Heart right ventricle (tissue), 16 donors: ENCODE measurements at regions not wholly inside any gene's neighbourhood (a gene's known extent, or its start where the extent isn't known, plus 50 kb on each side); places are given as distances from the start of the nearest gene placed in this dataset.
"Not testable (repeated sequence)": the region's sequence is repeated elsewhere in the genome, so short reads cannot be mapped to it uniquely, and the experiment has no call there.

ENCODE experiments used
- ATAC-seq, 8 donors: fragments of 200-7000 bp; cut with Tn5 transposase; one replicate each; pipeline ENCODE4 v1.9.1; 2020; ENCODE audit warnings: mild to moderate bottlenecking in 8 of 8, moderate library complexity in 8 of 8, moderate number of reproducible peaks in 1 of 8
- DNase-seq, 2 donors: peaks; one replicate each; pipeline ENCODE4 v3.0.0-alpha.2; 2020
- H3K27ac ChIP-seq, 10 donors: fragments of 200-600 bp; sonication (generic) in 2 of 10; one replicate each; pipeline versions ENCODE4 v1.5.0 to v1.8.0; 2020 to 2022; ENCODE audit warnings: mild to moderate bottlenecking in 3 of 10
- H3K27me3 ChIP-seq, 7 donors: fragments of 200-600 bp; one replicate each; pipeline ENCODE4 v1.8.0; 2021 to 2022; ENCODE audit warnings: mild to moderate bottlenecking in 2 of 7
- H3K36me3 ChIP-seq, 9 donors: fragments of 200-600 bp; sonication (generic) in 1 of 9; one replicate each; pipeline versions ENCODE4 v1.5.0 to v1.8.0; 2020 to 2022; ENCODE audit warnings: mild to moderate bottlenecking in 2 of 9
- H3K4me1 ChIP-seq, 9 donors: fragments of 200-600 bp; sonication (generic) in 1 of 9; one replicate each; pipeline versions ENCODE4 v1.5.0 to v1.8.0; 2020 to 2022; ENCODE audit warnings: mild to moderate bottlenecking in 4 of 9
- H3K4me3 ChIP-seq, 10 donors: fragments of 200-600 bp; sonication (generic) in 2 of 10; one replicate each; pipeline versions ENCODE4 v1.5.0 to v1.8.0; 2020 to 2022; ENCODE audit warnings: mild to moderate bottlenecking in 7 of 10, moderate library complexity in 2 of 10
- H3K9me3 ChIP-seq, 11 donors: fragments of 200-600 bp in 10 of 11; sonication (generic) in 2 of 11; one replicate each; pipeline versions ENCODE4 v1.5.0 to v1.8.0; 2013 to 2022; ENCODE audit warnings: mild to moderate bottlenecking in 2 of 11, control low read depth in 1 of 11, moderate library complexity in 1 of 11
- WGBS, 2 donors: extraction: QIAGEN DNeasy Blood & Tissue Kit; methylation state at CpG; one replicate each; pipeline ENCODE4 v1.1.7; 2013; ENCODE audit warnings: inconsistent platforms in 1 of 2; 5-methylcytosine and 5-hydroxymethylcytosine counted together
- intact Hi-C, 10 donors: fragments of 100-400 bp; cut with DNase I; formaldehyde crosslinking; loops; one replicate each; pipeline versions ENCODE4 v1.11.1 to v1.14.2; 2022
- TF ChIP-seq, protein P1 (sequence below), 9 donors: fragments of 200-600 bp; sonication (generic) in 2 of 9; IDR thresholded peaks; one replicate each; pipeline versions ENCODE4 v1.5.0 to v1.8.0; 2021 to 2022; ENCODE audit warnings: antibody characterized with exemption in 9 of 9, mild to moderate bottlenecking in 5 of 9, moderate library complexity in 1 of 9
- donor health status: Arrhythmogenic right ventricular cardiomyopathy.
- donor health status: ischemic (EF 13 %, LVEDD 7.1; RV severe dilation, severe dysfunction).
- donor health status: healthy with polysubstance abuse.
- donor health status: DM: no; HTN: yes; CAD: no.
- donor health status: DM: no; HTN: no; CAD: no.
- donor health status: ischemic (EF 25% LVEDD 6.9; RV normal size, moderate dysfunction).
- donor health status: ischemic (EF 25% LVEDD 5.7; RV mildly dilated, moderate dysfunction).
- donor health status: healthy.
- donor health status: DM: yes; HTN: yes; CAD: no.
- donor health status: Ischemic cardiomyopathy.
- donor health status: ischemic (EF 35%, LVEDD 5.7; RV mildly dilated, moderate dysfunction).
- donor health status: nonischemic (EF 11% LVEDD 7.7; RV severe dilation, severe dysfunction).
- donor health status: DM: yes; HTN: yes; CAD: no.
- donor health status: PGD.
- donor health status: ischemic (EF 29% LVEDD 5.4; RV normal size, mild dysfunction).
- donor health status: nonischemic (EF 23%, LVEDD 6.1; RV moderate dilation, normal function).

DNA sequence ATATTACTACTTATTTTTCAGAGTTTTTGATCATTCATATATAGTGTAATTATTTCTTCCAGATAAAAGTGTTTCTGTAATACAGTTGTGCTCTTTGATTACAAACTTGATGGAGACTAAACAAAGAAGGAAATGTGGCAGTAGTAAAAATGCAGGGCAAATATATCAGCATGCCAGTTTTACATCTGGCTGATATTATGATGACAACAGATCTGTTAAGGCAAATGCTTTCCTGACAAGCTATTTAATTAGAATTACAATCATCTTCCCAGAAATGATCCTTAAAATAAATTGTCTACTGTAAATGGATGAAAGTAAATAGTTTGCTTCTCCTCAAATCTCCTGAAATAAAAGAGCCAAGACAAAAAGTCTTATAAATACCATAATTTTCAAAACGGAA, 1659.8 kb downstream of the BRINP3 start:
- TF ChIP-seq, protein P1, sequence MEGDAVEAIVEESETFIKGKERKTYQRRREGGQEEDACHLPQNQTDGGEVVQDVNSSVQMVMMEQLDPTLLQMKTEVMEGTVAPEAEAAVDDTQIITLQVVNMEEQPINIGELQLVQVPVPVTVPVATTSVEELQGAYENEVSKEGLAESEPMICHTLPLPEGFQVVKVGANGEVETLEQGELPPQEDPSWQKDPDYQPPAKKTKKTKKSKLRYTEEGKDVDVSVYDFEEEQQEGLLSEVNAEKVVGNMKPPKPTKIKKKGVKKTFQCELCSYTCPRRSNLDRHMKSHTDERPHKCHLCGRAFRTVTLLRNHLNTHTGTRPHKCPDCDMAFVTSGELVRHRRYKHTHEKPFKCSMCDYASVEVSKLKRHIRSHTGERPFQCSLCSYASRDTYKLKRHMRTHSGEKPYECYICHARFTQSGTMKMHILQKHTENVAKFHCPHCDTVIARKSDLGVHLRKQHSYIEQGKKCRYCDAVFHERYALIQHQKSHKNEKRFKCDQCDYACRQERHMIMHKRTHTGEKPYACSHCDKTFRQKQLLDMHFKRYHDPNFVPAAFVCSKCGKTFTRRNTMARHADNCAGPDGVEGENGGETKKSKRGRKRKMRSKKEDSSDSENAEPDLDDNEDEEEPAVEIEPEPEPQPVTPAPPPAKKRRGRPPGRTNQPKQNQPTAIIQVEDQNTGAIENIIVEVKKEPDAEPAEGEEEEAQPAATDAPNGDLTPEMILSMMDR (IDR thresholded peaks at IDR 0.05): no peak

DNA sequence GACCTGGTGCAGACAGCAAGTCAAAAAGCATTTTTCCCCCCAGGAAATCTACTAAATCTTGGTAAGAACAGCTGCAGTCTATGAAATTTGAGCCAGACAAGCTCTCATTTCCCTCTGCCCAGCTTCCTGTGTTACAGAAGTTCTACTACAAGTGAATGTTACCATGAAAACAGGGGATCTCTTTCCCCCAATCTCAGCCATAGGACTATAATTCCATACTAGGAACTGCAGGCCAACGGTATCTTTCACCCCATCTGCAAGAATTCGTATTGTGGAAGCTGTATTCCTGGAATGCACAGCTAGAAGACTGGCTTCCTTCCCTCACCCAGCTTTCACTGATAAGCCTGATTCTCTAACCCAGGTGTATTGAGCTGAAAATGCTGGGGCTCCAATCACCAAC, 1655.4 kb downstream of the BRINP3 start:
- TF ChIP-seq, protein P1 (IDR thresholded peaks at IDR 0.05): no peak
- Histone ChIP-seq H3K4me1 (no peaks in the 10 kb centered on the region), H3K27ac (no peak overlapping the region), H3K9me3 (no peaks in the 10 kb centered on the region), H3K27me3 (no peaks in the 10 kb centered on the region), H3K4me3 (no peak overlapping the region), H3K36me3 (no peaks in the 10 kb centered on the region)
- ATAC-seq (no peak), DNase-seq (no peak)
- 33 to 37% methylated on average over 2 of the region's 2 CpGs for WGBS, 2 donors
- intact Hi-C loops: no loop called here

More for the DNA sequence above, 1659.8 kb downstream of the BRINP3 start:
- 37 to 62% methylated on average over 1 of the region's 1 CpG for whole genome bisulfite sequencing, 2 donors
- no peaks in the 10 kb centered on the region for H3K36me3 ChIP-seq
- no peaks in the 10 kb centered on the region for H3K4me1 ChIP-seq
- intact Hi-C loops: no loop called here
- DNase-seq (no peak), ATAC-seq (no peak)
- H3K27ac ChIP-seq: no peak overlapping the region
- no peak overlapping the region for H3K4me3 ChIP-seq
- no peaks in the 10 kb centered on the region for H3K27me3 ChIP-seq
- H3K9me3 ChIP-seq: peaks cover 0 to 13% (median 0%) of the 10 kb centered on the region in 11 donors

DNA sequence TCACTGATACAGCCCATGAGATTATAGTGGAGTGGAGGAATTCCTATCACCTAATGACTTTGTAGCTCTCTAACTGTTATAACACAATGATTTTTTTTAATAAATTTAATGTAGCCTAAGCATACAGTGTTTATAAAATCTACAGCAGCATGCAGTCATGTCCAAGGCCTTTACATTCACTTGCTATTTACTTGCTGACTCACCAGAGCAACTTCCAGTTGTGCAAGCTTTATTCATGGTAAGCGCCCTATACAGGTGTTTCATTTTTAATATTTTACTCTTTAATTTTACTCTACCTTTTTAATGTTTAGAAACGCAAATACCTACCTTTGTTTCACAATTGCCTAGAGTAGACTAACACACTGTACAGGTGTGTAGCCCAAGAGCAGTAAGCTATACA, 1652.2 kb downstream of the BRINP3 start:
- WGBS, 2 donors: 87 to 95% methylated on average over 2 of the region's 2 CpGs
- Histone ChIP-seq H3K4me3 (no peak overlapping the region), H3K27ac (no peak overlapping the region), H3K4me1 (no peaks in the 10 kb centered on the region), H3K36me3 (no peaks in the 10 kb centered on the region), H3K27me3 (no peaks in the 10 kb centered on the region), H3K9me3 (no peaks in the 10 kb centered on the region)
- DNase-seq: no peak
- TF ChIP-seq, protein P1 (IDR thresholded peaks at IDR 0.05): no peak
- no peak for ATAC-seq
- intact Hi-C loops: no loop called here

DNA sequence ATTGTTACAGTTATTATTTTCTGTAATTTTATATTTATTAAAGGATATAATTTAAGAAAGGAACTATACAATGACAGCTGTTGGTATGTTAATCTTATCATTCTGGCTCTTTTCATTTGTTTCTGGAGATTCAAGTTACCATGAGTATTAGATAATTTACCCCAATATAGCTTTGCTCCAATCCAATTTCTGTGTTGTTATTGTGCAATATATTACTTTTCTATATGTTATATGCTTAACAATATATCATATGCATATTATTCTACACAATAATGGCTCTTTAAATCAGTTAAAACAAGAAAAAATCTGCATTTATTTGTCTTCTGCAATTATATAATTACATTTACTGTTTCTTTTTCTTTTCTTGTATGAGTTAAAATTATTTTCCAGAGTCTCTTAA, 1650.9 kb downstream of the BRINP3 start:
- no peaks in the 10 kb centered on the region for H3K4me1 ChIP-seq
- H3K27me3 ChIP-seq: no peaks in the 10 kb centered on the region
- H3K36me3 ChIP-seq: no peaks in the 10 kb centered on the region
- DNase-seq (no peak), ATAC-seq (no peak)
- TF ChIP-seq, protein P1 (IDR thresholded peaks at IDR 0.05): no peak
- H3K4me3 ChIP-seq: no peak overlapping the region
- intact Hi-C loops: no loop called here
- H3K9me3 ChIP-seq: no peaks in the 10 kb centered on the region
- H3K27ac ChIP-seq: no peak overlapping the region

DNA sequence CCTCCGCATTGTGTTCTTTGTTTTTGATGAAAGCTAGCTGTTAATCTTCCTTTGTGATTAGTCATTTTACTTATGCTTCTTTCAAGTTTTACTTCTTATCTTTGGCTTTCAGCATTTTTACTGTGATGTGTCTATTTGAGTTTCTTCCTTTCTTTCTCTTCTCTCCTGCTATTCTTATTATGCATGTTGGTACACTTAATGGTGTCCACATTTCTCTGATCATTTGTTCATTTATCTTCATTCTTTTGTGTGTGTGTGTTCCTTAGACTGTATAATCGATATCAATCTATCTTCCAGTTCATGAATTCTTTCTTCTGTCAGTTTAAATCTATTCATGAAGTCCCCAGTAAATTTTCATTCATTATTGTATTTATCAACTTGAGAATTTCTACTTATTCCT, 1650.3 kb downstream of the BRINP3 start:
- WGBS, 2 donors: 66 to 75% methylated on average over 2 of the region's 2 CpGs
- Histone ChIP-seq H3K4me3 (no peak overlapping the region), H3K27me3 (no peaks in the 10 kb centered on the region), H3K9me3 (no peaks in the 10 kb centered on the region), H3K36me3 (no peaks in the 10 kb centered on the region), H3K4me1 (no peaks in the 10 kb centered on the region), H3K27ac (no peak overlapping the region)
- TF ChIP-seq, protein P1 (IDR thresholded peaks at IDR 0.05): no peak
- ATAC-seq (no peak), DNase-seq (no peak)
- intact Hi-C loops: no loop called here

DNA sequence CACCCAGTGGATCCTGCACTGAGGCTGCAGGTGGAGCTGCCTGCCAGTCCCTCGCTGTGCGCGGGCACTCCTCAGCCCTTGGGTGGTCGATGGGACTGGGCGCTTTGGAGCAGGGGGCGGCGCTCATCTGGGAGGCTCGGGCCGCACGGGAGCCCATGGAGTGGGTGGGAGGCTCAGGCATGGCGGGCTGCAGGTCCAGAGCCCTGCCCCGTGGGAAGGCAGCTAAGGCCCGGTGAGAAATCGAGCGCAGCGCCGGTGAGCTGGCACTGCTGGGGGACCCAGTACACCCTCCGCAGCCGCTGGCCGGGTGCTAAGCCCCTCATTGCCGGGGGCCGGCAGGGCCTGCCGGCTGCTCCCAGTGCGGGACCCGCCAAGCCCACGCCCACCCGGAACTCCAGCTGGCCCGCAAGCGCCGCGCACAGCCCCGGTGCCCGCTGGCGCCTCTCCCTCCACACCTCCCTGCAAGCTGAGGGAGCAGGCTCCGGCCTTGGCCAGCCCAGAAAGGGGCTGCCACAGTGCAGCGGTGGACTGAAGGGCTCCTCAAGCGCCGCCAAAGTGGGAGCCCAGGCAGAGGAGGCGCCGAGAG, 1636.5 kb downstream of the BRINP3 start:
- peaks cover 0 to 44% (median 4%) of the 10 kb centered on the region in 11 donors for H3K9me3 ChIP-seq
- intact Hi-C loops, DNase-seq, H3K4me3 ChIP-seq, H3K27ac ChIP-seq, H3K4me1 ChIP-seq, ATAC-seq, H3K27me3 ChIP-seq, H3K36me3 ChIP-seq: not testable (repeated sequence)
- 96% methylated on average over 40 of the region's 40 CpGs for WGBS, 2 donors
